ENCODE measurements at regions not wholly inside any gene's neighbourhood (a gene's known extent, or its start where the extent isn't known, plus 50 kb on each side); places are given as distances from the start of the nearest gene placed in this dataset.

DNA sequence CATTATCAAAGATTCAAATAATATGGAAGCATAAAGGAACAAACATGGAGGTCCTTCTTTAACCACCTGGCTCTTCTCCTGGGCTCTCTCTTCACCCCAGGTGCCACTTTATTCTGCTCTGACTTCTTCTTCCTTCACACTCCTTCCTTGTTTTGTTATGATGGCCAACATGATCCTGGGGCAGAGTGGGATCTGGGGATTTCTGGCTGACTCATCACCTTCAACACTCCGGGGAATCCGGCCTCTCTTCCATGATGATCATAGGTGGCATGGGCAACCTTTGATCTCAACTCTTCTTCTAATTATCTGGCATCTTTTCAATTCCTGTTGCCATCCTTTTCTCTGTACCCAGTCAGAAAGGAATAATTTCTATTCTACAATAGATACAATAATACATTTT lies 62.1 kb upstream of the TRPC7 start:
- in situ Hi-C loops (cut with MboI; ENCODE audit: low sequenced_read_pairs in 4 of 4): no loop called here
- intact Hi-C loops (cut with DNase I; ENCODE audit: low total_unique reads): no loop called here
- ATAC-seq (no peak), DNase-seq (no peak)
- no peak for TF ChIP-seq POLR2A (IDR thresholded peaks at IDR 0.05)
- TF ChIP-seq, protein P1, sequence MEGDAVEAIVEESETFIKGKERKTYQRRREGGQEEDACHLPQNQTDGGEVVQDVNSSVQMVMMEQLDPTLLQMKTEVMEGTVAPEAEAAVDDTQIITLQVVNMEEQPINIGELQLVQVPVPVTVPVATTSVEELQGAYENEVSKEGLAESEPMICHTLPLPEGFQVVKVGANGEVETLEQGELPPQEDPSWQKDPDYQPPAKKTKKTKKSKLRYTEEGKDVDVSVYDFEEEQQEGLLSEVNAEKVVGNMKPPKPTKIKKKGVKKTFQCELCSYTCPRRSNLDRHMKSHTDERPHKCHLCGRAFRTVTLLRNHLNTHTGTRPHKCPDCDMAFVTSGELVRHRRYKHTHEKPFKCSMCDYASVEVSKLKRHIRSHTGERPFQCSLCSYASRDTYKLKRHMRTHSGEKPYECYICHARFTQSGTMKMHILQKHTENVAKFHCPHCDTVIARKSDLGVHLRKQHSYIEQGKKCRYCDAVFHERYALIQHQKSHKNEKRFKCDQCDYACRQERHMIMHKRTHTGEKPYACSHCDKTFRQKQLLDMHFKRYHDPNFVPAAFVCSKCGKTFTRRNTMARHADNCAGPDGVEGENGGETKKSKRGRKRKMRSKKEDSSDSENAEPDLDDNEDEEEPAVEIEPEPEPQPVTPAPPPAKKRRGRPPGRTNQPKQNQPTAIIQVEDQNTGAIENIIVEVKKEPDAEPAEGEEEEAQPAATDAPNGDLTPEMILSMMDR (IDR thresholded peaks at IDR 0.05 in 4 of 5, conservative IDR thresholded peaks at IDR 0.05 in 1 of 5): no peak
- H3K4me1 ChIP-seq: no peaks in the 10 kb centered on the region
- H3K36me3 ChIP-seq: no peaks in the 10 kb centered on the region
- no peak overlapping the region for H3K4me3 ChIP-seq
- no peaks in the 10 kb centered on the region for H3K9me3 ChIP-seq
- no peaks in the 10 kb centered on the region for H3K27me3 ChIP-seq
- no peak overlapping the region for H3K27ac ChIP-seq

DNA sequence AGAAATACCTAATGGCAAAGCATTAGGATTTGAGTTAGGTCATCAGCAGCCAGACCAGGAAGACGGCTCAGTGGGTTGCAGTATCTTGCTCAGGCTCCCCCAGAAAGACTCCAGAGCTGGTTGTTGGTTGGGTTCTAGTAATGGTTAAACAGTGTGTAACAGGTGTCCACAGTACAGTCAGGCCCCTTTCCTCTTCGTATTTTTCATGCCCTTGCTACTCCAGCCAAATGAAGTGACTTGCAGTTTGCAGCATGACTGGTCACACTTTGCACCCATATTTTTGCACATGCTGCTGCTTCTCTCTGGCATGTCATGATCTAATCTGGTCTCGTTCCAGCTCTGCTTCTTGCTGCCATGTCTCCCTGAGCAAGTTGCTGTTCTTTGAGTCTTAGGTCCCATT lies 60.6 kb upstream of the TRPC7 start:
- H3K36me3 ChIP-seq: no peaks in the 10 kb centered on the region
- no peaks in the 10 kb centered on the region for H3K4me1 ChIP-seq
- in situ Hi-C loops (cut with MboI; ENCODE audit: low sequenced_read_pairs in 4 of 4): no loop called here
- ATAC-seq (no peak), DNase-seq (no peak)
- H3K27ac ChIP-seq: no peak overlapping the region
- intact Hi-C loops (cut with DNase I; ENCODE audit: low total_unique reads): no loop called here
- no peaks in the 10 kb centered on the region for H3K9me3 ChIP-seq
- no peaks in the 10 kb centered on the region for H3K27me3 ChIP-seq
- TF ChIP-seq, protein P1 (IDR thresholded peaks at IDR 0.05 in 4 of 5, conservative IDR thresholded peaks at IDR 0.05 in 1 of 5): no peak
- no peak for TF ChIP-seq POLR2A (IDR thresholded peaks at IDR 0.05)
- H3K4me3 ChIP-seq: no peak overlapping the region

DNA sequence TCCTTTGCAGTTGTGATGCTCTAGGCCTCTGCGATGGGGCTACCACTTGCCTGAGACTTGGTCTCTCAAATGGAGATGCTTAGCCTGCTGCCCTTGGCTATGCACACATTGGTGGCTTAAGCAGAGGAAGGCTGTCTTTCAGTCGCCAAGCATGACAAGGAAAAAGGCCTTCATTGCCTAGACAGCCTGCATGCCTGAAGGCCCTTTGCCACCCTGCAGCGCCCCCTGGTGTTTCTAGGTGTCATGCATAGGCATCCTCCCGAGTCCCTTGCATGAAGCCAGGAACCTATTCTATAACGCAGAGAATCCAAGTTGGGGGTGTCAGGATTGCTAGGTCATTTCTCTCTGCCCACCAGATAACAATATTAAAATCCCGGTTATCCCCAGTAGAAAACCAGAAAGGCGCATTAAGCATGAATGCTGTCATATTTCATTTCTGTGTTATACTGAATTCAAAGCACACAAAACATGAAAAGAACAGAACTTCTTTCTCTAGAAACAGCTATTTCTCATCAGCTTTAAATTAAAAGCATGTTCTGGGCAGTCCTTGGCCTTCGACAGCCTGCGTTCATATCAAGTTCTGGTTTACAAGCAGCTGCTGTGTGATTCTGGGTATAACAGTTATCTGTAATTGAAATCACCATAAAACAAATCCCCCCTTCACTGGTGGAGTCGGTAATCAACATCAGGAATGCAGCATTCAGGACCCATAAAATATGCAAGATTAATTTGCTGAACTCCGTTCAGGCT lies 59.7 kb upstream of the TRPC7 start:
- H3K4me3 ChIP-seq: no peak overlapping the region
- H3K27ac ChIP-seq: no peak overlapping the region
- in situ Hi-C loops (cut with MboI; ENCODE audit: low sequenced_read_pairs in 4 of 4): no loop called here
- no peaks in the 10 kb centered on the region for H3K4me1 ChIP-seq
- no peaks in the 10 kb centered on the region for H3K9me3 ChIP-seq
- no peaks in the 10 kb centered on the region for H3K36me3 ChIP-seq
- ATAC-seq: no peak
- TF ChIP-seq, protein P1 (IDR thresholded peaks at IDR 0.05 in 4 of 5, conservative IDR thresholded peaks at IDR 0.05 in 1 of 5): peak in 3 of 5 experiments; percentile 11 to 27 (median 27)
- TF ChIP-seq POLR2A (IDR thresholded peaks at IDR 0.05): no peak
- no peaks in the 10 kb centered on the region for H3K27me3 ChIP-seq
- no peak for DNase-seq
- intact Hi-C loops (cut with DNase I; ENCODE audit: low total_unique reads): no loop called here

DNA sequence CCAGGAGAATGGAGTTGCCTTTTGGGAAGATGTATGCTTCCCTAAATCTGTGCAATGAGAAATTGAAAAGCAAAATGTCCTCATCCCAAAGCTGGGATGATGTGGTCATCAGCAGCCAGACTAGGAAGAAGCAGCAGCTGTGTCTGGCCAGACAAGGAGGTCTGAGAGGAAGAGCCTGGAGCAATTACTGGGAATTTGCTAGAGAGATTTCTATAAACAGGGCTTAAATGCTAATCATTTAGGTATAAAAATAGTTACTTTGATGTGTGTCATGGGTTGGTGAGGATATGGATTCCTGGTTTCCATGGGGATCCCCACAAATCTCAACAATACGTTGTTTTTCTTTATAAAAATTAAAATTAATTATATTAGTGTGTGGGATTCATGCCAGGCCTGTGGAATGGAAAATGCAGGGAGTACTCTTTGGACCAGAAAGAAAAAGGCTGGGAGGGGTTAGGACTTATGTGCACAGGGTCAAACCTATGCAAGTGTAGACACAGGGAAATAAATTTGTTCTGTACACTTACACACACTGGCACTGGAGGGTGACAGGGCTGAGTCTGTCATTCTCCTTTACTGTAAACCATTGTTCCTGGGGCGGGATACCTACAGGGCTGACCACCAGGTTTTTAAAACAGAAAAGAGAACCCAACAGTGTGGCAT lies 58.7 kb upstream of the TRPC7 start:
- Histone ChIP-seq H3K36me3 (no peaks in the 10 kb centered on the region), H3K9me3 (no peaks in the 10 kb centered on the region), H3K27me3 (no peaks in the 10 kb centered on the region), H3K4me1 (no peaks in the 10 kb centered on the region), H3K4me3 (no peak overlapping the region), H3K27ac (no peak overlapping the region)
- ATAC-seq: no peak
- TF ChIP-seq POLR2A (IDR thresholded peaks at IDR 0.05): no peak
- TF ChIP-seq, protein P1 (IDR thresholded peaks at IDR 0.05 in 4 of 5, conservative IDR thresholded peaks at IDR 0.05 in 1 of 5): no peak
- DNase-seq: no peak
- intact Hi-C loops (cut with DNase I; ENCODE audit: low total_unique reads): no loop called here
- in situ Hi-C loops (cut with MboI; ENCODE audit: low sequenced_read_pairs in 4 of 4): no loop called here
